ENCODE measurements at regions not wholly inside any gene's neighbourhood (a gene's known extent, or its start where the extent isn't known, plus 50 kb on each side); places are given as distances from the start of the nearest gene placed in this dataset.

GRCh38 chr16:65546353-65546791, 424.5 kb upstream of the CDH11 start:
- TF ChIP-seq CTCF (conservative IDR thresholded peaks at IDR 0.05 in 1 of 2, IDR thresholded peaks at IDR 0.05 in 1 of 2; ENCODE audit: low read depth in 1 of 2, low read length in 2 of 2) (no peak), EZH2 (IDR thresholded peaks at IDR 0.05; ENCODE audit: low read length, missing control alignments) (no peak)
